Type B pancreatic cell (in vitro differentiated cells): ENCODE measurements at regions not wholly inside any gene's neighbourhood (a gene's known extent, or its start where the extent isn't known, plus 50 kb on each side); places are given as distances from the start of the nearest gene placed in this dataset.

ENCODE experiments used
- DNase-seq: peaks from one replicate; pipeline ENCODE4 v3.0.0; 2021; ENCODE audit warnings: mixed read lengths; ENCODE audit not compliant: unreplicated experiment; ENCODE audit errors: extremely low spot score
- H3K27ac Mint-ChIP-seq: 2 replicates; pipeline ENCODE4 v1.8.0; 2021; ENCODE audit warnings: mild to moderate bottlenecking, mixed read lengths
- H3K27me3 Mint-ChIP-seq: 2 replicates; pipeline ENCODE4 v1.8.0; 2021; ENCODE audit warnings: mixed read lengths
- H3K36me3 Mint-ChIP-seq: 2 replicates; pipeline ENCODE4 v1.8.0; 2021; ENCODE audit warnings: mixed read lengths
- H3K4me1 Mint-ChIP-seq: one replicate; pipeline ENCODE4 v1.8.0; 2021; ENCODE audit warnings: mixed read lengths; ENCODE audit not compliant: unreplicated experiment
- H3K4me3 Mint-ChIP-seq: 2 replicates; pipeline ENCODE4 v1.8.0; 2021; ENCODE audit warnings: mild to moderate bottlenecking, mixed read lengths
- H3K9me3 Mint-ChIP-seq: 2 replicates; pipeline ENCODE4 v1.8.0; 2021; ENCODE audit warnings: mixed read lengths
- TF ChIP-seq, protein P1 (sequence below): fragments of 200-600 bp; sonication (generic); conservative IDR thresholded peaks from 2 replicates; pipeline ENCODE4 v1.5.0; 2021; ENCODE audit warnings: antibody characterized with exemption, mild to moderate bottlenecking

GRCh38 chr5:39624890-39625289, 200.1 kb upstream of the DAB2 start:
- Mint-ChIP-seq H3K27ac (peak overlapping the region; percentile 91), H3K9me3 (peaks cover 9% of the 10 kb centered on the region), H3K27me3 (no peaks in the 10 kb centered on the region), H3K4me1 (peaks cover 4% of the 10 kb centered on the region), H3K4me3 (peak overlapping the region; percentile 58), H3K36me3 (no peaks in the 10 kb centered on the region)
- TF ChIP-seq, protein P1, sequence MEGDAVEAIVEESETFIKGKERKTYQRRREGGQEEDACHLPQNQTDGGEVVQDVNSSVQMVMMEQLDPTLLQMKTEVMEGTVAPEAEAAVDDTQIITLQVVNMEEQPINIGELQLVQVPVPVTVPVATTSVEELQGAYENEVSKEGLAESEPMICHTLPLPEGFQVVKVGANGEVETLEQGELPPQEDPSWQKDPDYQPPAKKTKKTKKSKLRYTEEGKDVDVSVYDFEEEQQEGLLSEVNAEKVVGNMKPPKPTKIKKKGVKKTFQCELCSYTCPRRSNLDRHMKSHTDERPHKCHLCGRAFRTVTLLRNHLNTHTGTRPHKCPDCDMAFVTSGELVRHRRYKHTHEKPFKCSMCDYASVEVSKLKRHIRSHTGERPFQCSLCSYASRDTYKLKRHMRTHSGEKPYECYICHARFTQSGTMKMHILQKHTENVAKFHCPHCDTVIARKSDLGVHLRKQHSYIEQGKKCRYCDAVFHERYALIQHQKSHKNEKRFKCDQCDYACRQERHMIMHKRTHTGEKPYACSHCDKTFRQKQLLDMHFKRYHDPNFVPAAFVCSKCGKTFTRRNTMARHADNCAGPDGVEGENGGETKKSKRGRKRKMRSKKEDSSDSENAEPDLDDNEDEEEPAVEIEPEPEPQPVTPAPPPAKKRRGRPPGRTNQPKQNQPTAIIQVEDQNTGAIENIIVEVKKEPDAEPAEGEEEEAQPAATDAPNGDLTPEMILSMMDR: no peak
- no peak for DNase-seq

GRCh38 chr5:39624268-39624886, 199.6 kb upstream of the DAB2 start:
- peaks cover 9% of the 10 kb centered on the region for H3K9me3 Mint-ChIP-seq
- peaks cover 4% of the 10 kb centered on the region for H3K4me1 Mint-ChIP-seq
- H3K36me3 Mint-ChIP-seq: no peaks in the 10 kb centered on the region
- TF ChIP-seq, protein P1: no peak
- H3K4me3 Mint-ChIP-seq: peak overlapping the region; percentile 64
- no peaks in the 10 kb centered on the region for H3K27me3 Mint-ChIP-seq
- DNase-seq: no peak
- H3K27ac Mint-ChIP-seq: peak overlapping the region; percentile 91

GRCh38 chr5:39623291-39623865, 198.6 kb upstream of the DAB2 start:
- H3K27ac Mint-ChIP-seq: no peak overlapping the region
- no peaks in the 10 kb centered on the region for H3K36me3 Mint-ChIP-seq
- DNase-seq: no peak
- peaks cover 9% of the 10 kb centered on the region for H3K9me3 Mint-ChIP-seq
- no peak overlapping the region for H3K4me3 Mint-ChIP-seq
- TF ChIP-seq, protein P1: no peak
- peaks cover 4% of the 10 kb centered on the region for H3K4me1 Mint-ChIP-seq
- H3K27me3 Mint-ChIP-seq: no peaks in the 10 kb centered on the region

DNA sequence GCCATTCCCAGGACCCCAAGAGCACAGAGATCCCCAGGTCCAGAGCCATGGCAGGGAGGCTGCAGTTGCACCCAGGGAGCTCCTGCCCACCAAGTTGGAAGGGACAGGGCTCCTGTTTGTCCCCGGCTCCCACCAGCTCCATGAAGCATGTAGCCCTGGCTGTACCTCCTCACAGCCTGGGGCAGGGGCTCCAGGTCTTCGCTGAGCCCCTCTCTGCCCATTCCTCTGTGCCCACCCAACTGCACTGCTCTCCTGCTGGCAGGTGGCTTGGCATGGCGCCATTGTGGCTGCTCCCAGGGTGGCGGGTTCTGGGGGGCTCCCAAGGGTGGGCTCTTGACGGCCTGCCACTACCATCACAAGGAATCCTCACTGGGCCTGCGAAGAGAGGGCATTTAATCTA, 197.5 kb upstream of the DAB2 start:
- no peak overlapping the region for H3K27ac Mint-ChIP-seq
- H3K36me3 Mint-ChIP-seq: no peaks in the 10 kb centered on the region
- no peak for DNase-seq
- no peaks in the 10 kb centered on the region for H3K27me3 Mint-ChIP-seq
- no peak overlapping the region for H3K4me3 Mint-ChIP-seq
- peaks cover 9% of the 10 kb centered on the region for H3K9me3 Mint-ChIP-seq
- H3K4me1 Mint-ChIP-seq: peaks cover 4% of the 10 kb centered on the region
- TF ChIP-seq, protein P1: no peak

DNA sequence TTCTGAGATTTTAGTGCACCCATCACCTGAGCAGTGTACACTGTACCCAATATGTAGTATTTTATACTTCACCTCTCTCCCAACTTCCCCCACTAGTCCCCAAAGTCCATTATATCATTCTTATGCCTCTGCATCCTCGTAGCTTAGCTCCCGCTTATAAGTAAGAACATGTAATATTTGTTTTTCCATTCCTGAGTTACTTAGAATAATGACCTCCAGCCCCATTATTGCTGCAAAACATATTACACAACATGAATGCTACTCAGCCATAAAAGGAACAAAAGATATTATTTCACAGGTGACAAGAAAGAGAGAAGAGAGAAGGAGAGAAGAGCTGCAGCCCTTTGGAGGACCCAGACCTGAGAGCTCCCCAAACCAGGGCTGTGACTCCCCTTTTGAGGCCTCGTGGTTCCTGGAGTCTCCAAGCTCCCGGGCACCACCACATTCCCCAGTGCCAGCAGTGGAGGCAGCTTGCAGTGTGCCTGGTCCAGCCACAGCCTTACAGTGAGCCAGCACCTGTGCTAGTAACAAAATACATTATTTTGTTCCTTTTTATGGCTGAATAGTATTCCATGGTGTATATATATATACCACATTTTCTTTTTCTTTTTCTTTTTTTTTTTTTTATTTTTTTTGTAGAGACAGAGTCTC, 194.5 kb upstream of the DAB2 start:
- peaks cover 6% of the 10 kb centered on the region for H3K9me3 Mint-ChIP-seq
- DNase-seq: no peak
- TF ChIP-seq, protein P1: no peak
- peaks cover under 1% of the 10 kb centered on the region for H3K4me1 Mint-ChIP-seq
- H3K4me3 Mint-ChIP-seq: no peak overlapping the region
- no peaks in the 10 kb centered on the region for H3K27me3 Mint-ChIP-seq
- no peak overlapping the region for H3K27ac Mint-ChIP-seq
- H3K36me3 Mint-ChIP-seq: no peaks in the 10 kb centered on the region
